ENCODE measurements at regions not wholly inside any gene's neighbourhood (a gene's known extent, or its start where the extent isn't known, plus 50 kb on each side); places are given as distances from the start of the nearest gene placed in this dataset.

DNA sequence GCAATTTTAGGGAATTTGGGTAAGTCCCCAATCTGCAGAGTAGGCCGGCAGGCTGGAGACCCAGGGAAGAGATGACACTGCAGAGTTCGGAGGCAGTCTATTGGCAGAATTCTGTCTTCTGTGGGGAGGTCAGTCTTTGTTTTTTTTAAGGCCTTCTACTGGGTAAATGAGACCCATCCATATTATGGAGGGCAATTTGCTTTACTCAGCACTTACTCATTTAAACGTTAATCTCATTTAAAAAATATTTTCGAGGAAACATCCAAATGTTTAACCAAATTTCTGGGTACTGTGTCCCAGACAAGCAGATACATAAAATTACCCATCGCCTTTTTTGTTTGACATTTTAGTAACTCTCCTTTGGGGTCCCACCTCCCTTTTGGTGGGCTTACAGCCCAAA, 139.5 kb downstream of the IRS1 start:
- Histone ChIP-seq H3K23ac (ENCODE audit: low read length in 2 of 2) (no peak overlapping the region), H3K4me2 (ENCODE audit: low read length, poor library complexity, severe bottlenecking) (no peak overlapping the region), H3K14ac (ENCODE audit: low read length in 2 of 2) (no peak overlapping the region), H3K4ac (ENCODE audit: low read depth in 1 of 2, low read length in 2 of 2) (peak overlapping the region in 1 of 2 experiments; percentile 81), H2BK12ac (ENCODE audit: low read length in 2 of 2) (peak overlapping the region; percentile 91 to 95), H3K27ac (ENCODE audit: low read length, poor library complexity, severe bottlenecking) (peak overlapping the region; percentile 80), H3K36me3 (ENCODE audit: control insufficient read depth in 1 of 2, insufficient read depth in 2 of 2, low read depth in 1 of 2, low read length in 2 of 2) (no peaks in the 10 kb centered on the region), H3K27me3 (ENCODE audit: control insufficient read depth in 1 of 2, insufficient read depth in 1 of 2, low read length in 2 of 2) (no peaks in the 10 kb centered on the region), H2AFZ (ENCODE audit: low read depth, low read length) (no peak overlapping the region), H3K4me3 (ENCODE audit: insufficient read depth in 1 of 2, low read depth in 1 of 2, low read length in 2 of 2) (no peak overlapping the region), H3K9me3 (ENCODE audit: control insufficient read depth, low read length) (no peaks in the 10 kb centered on the region), H2BK120ac (ENCODE audit: low read depth, low read length) (peak overlapping the region; percentile 71), H3K79me1 (replicated peaks; ENCODE audit: low read length, poor library complexity, severe bottlenecking) (no peaks in the 10 kb centered on the region), H3K4me1 (ENCODE audit: control insufficient read depth, insufficient read depth, low read depth, low read length) (peaks cover 13% of the 10 kb centered on the region), H4K91ac (ENCODE audit: low read length) (peak overlapping the region; percentile 73), H2AK5ac (ENCODE audit: low read length, severe bottlenecking) (peak overlapping the region; percentile 78), H3K18ac (ENCODE audit: low read depth in 1 of 2, low read length in 2 of 2) (peak overlapping the region; percentile 40 to 82), H2BK5ac (ENCODE audit: low read depth, low read length, poor library complexity, severe bottlenecking) (peak overlapping the region; percentile 83), H3K9ac (ENCODE audit: low read length) (peak overlapping the region; percentile 62), H2BK15ac (ENCODE audit: low read depth, poor library complexity, severe bottlenecking) (peak overlapping the region; percentile 38), H4K8ac (ENCODE audit: low read length) (peak overlapping the region; percentile 70)
- DNase-seq: no peak
- 90% methylated on average over 3 of the region's 5 CpGs for WGBS

DNA sequence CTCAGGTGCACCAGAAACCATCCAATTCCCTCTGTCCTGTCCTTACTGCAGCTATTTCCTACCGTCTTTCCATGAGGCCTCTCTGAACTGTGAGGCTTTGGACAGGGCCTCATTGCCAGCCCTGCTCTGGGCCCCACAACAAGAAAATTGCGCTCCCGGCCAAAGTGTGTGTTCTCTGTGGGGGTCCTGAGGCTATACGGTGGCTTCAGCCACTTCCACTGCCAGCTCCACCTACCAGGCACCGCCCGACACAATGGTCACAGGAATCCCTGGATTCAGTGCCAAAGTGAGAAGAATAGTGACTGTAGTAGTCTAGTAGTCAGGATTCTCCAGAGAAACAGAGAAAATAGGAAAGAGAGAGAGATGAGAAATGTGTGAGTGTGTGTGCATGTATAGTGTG, 140.2 kb downstream of the IRS1 start:
- peak overlapping the region; percentile 74 to 86 for H3K18ac ChIP-seq (ENCODE audit: low read depth in 1 of 2, low read length in 2 of 2)
- H2AFZ ChIP-seq (ENCODE audit: low read depth, low read length): no peak overlapping the region
- H2BK15ac ChIP-seq (ENCODE audit: low read depth, poor library complexity, severe bottlenecking): no peak overlapping the region
- no peak overlapping the region for H3K4me3 ChIP-seq (ENCODE audit: insufficient read depth in 1 of 2, low read depth in 1 of 2, low read length in 2 of 2)
- no peak overlapping the region for H3K27ac ChIP-seq (ENCODE audit: low read length, poor library complexity, severe bottlenecking)
- H3K23ac ChIP-seq (ENCODE audit: low read length in 2 of 2): no peak overlapping the region
- H2BK12ac ChIP-seq (ENCODE audit: low read length in 2 of 2): peak overlapping the region; percentile 95 to 97
- no peak overlapping the region for H2BK5ac ChIP-seq (ENCODE audit: low read depth, low read length, poor library complexity, severe bottlenecking)
- no peak overlapping the region for H3K9ac ChIP-seq (ENCODE audit: low read length)
- peak overlapping the region; percentile 75 for H2BK120ac ChIP-seq (ENCODE audit: low read depth, low read length)
- H2AK5ac ChIP-seq (ENCODE audit: low read length, severe bottlenecking): peak overlapping the region; percentile 37
- H3K9me3 ChIP-seq (ENCODE audit: control insufficient read depth, low read length): no peaks in the 10 kb centered on the region
- no peaks in the 10 kb centered on the region for H3K27me3 ChIP-seq (ENCODE audit: control insufficient read depth in 1 of 2, insufficient read depth in 1 of 2, low read length in 2 of 2)
- peak overlapping the region; percentile 96 for H4K91ac ChIP-seq (ENCODE audit: low read length)
- H4K8ac ChIP-seq (ENCODE audit: low read length): peak overlapping the region; percentile 16
- H3K4ac ChIP-seq (ENCODE audit: low read depth in 1 of 2, low read length in 2 of 2): peak overlapping the region; percentile 49 to 88
- no peak for DNase-seq
- peaks cover 13% of the 10 kb centered on the region for H3K4me1 ChIP-seq (ENCODE audit: control insufficient read depth, insufficient read depth, low read depth, low read length)
- H3K36me3 ChIP-seq (ENCODE audit: control insufficient read depth in 1 of 2, insufficient read depth in 2 of 2, low read depth in 1 of 2, low read length in 2 of 2): no peaks in the 10 kb centered on the region
- WGBS: 94% methylated on average over 6 of the region's 6 CpGs
- peaks cover 2% of the 10 kb centered on the region for H3K79me1 ChIP-seq (replicated peaks; ENCODE audit: low read length, poor library complexity, severe bottlenecking)
- H3K4me2 ChIP-seq (ENCODE audit: low read length, poor library complexity, severe bottlenecking): no peak overlapping the region
- no peak overlapping the region for H3K14ac ChIP-seq (ENCODE audit: low read length in 2 of 2)

DNA sequence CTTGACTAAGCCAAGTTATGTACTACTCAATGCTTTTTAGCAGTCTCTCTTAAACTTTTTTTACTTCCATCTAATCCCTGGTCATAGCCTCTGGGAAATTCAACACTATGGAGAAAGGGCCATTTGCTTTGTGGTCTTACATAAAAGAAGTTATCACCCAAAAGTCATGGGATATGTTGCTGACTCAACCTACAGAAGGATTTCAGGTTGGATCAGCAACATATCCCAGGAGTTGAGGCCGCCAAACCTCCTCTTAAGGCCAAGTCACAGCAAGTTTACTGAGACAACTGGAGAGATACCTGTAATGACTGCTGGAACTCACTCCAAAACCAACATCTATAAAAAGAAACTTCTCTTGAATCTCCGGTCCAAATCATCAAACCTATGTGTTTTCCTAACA, 141.1 kb downstream of the IRS1 start:
- Histone ChIP-seq H4K8ac (ENCODE audit: low read length) (peak overlapping the region; percentile 20), H3K27me3 (ENCODE audit: control insufficient read depth in 1 of 2, insufficient read depth in 1 of 2, low read length in 2 of 2) (no peaks in the 10 kb centered on the region), H3K23ac (ENCODE audit: low read length in 2 of 2) (no peak overlapping the region), H2AK5ac (ENCODE audit: low read length, severe bottlenecking) (peak overlapping the region; percentile 77), H3K4me1 (ENCODE audit: control insufficient read depth, insufficient read depth, low read depth, low read length) (peaks cover 13% of the 10 kb centered on the region), H3K14ac (ENCODE audit: low read length in 2 of 2) (no peak overlapping the region), H3K18ac (ENCODE audit: low read depth in 1 of 2, low read length in 2 of 2) (peak overlapping the region; percentile 48 to 73), H2BK5ac (ENCODE audit: low read depth, low read length, poor library complexity, severe bottlenecking) (peak overlapping the region; percentile 49), H2BK120ac (ENCODE audit: low read depth, low read length) (no peak overlapping the region), H4K91ac (ENCODE audit: low read length) (no peak overlapping the region), H3K27ac (ENCODE audit: low read length, poor library complexity, severe bottlenecking) (no peak overlapping the region), H2AFZ (ENCODE audit: low read depth, low read length) (no peak overlapping the region), H3K79me1 (replicated peaks; ENCODE audit: low read length, poor library complexity, severe bottlenecking) (peaks cover 2% of the 10 kb centered on the region), H3K4me2 (ENCODE audit: low read length, poor library complexity, severe bottlenecking) (no peak overlapping the region), H2BK15ac (ENCODE audit: low read depth, poor library complexity, severe bottlenecking) (no peak overlapping the region), H3K9ac (ENCODE audit: low read length) (no peak overlapping the region), H3K9me3 (ENCODE audit: control insufficient read depth, low read length) (no peaks in the 10 kb centered on the region), H3K4ac (ENCODE audit: low read depth in 1 of 2, low read length in 2 of 2) (no peak overlapping the region), H2BK12ac (ENCODE audit: low read length in 2 of 2) (peak overlapping the region in 1 of 2 experiments; percentile 56), H3K4me3 (ENCODE audit: insufficient read depth in 1 of 2, low read depth in 1 of 2, low read length in 2 of 2) (no peak overlapping the region), H3K36me3 (ENCODE audit: control insufficient read depth in 1 of 2, insufficient read depth in 2 of 2, low read depth in 1 of 2, low read length in 2 of 2) (no peaks in the 10 kb centered on the region)
- no peak for DNase-seq
- WGBS: 75% methylated on average over 2 of the region's 2 CpGs

DNA sequence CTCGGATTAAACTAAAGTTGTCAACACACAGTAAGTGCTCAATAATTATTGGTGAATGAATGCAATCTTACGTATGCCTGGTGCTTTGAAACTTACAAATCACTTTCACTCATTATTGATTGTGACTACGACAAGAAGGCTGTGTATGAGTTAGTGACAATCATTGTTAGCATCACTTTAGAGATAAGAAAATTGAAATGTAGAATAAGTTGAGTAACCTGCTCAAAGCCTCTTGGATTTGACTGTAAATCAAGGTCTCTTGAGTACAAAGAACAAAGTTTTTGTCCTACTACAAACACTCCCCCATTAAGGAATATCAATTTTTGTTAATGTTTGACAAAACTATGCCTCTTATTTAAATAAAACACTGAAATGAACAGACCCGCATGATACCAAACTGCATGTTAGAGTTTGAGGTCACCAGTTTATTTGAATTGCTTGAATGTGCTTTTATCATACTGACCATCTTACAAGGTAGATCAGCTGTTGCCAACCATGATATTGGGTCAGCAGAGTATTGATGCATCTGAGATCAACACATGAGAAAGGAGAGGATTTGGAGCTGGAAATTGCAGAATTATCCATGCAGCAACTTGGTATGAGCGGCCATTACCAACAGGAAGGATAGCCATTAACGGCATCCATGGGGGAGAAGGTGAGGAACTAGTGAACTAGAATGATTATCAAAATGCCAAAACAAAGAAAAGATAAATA, 142.1 kb downstream of the IRS1 start:
- H3K23ac ChIP-seq (ENCODE audit: low read length in 2 of 2): no peak overlapping the region
- H2AK5ac ChIP-seq (ENCODE audit: low read length, severe bottlenecking): no peak overlapping the region
- no peak overlapping the region for H4K91ac ChIP-seq (ENCODE audit: low read length)
- no peaks in the 10 kb centered on the region for H3K27me3 ChIP-seq (ENCODE audit: control insufficient read depth in 1 of 2, insufficient read depth in 1 of 2, low read length in 2 of 2)
- H3K79me1 ChIP-seq (replicated peaks; ENCODE audit: low read length, poor library complexity, severe bottlenecking): peaks cover 2% of the 10 kb centered on the region
- WGBS: 98% methylated on average over 5 of the region's 6 CpGs
- no peak overlapping the region for H3K18ac ChIP-seq (ENCODE audit: low read depth in 1 of 2, low read length in 2 of 2)
- H2BK5ac ChIP-seq (ENCODE audit: low read depth, low read length, poor library complexity, severe bottlenecking): no peak overlapping the region
- H3K4me1 ChIP-seq (ENCODE audit: control insufficient read depth, insufficient read depth, low read depth, low read length): peaks cover 13% of the 10 kb centered on the region
- no peak overlapping the region for H3K9ac ChIP-seq (ENCODE audit: low read length)
- H3K4me3 ChIP-seq (ENCODE audit: insufficient read depth in 1 of 2, low read depth in 1 of 2, low read length in 2 of 2): no peak overlapping the region
- H4K8ac ChIP-seq (ENCODE audit: low read length): no peak overlapping the region
- no peaks in the 10 kb centered on the region for H3K36me3 ChIP-seq (ENCODE audit: control insufficient read depth in 1 of 2, insufficient read depth in 2 of 2, low read depth in 1 of 2, low read length in 2 of 2)
- no peaks in the 10 kb centered on the region for H3K9me3 ChIP-seq (ENCODE audit: control insufficient read depth, low read length)
- peak overlapping the region; percentile 17 to 92 for H2BK12ac ChIP-seq (ENCODE audit: low read length in 2 of 2)
- no peak overlapping the region for H3K27ac ChIP-seq (ENCODE audit: low read length, poor library complexity, severe bottlenecking)
- H2AFZ ChIP-seq (ENCODE audit: low read depth, low read length): no peak overlapping the region
- no peak for DNase-seq
- H2BK120ac ChIP-seq (ENCODE audit: low read depth, low read length): no peak overlapping the region
- no peak overlapping the region for H2BK15ac ChIP-seq (ENCODE audit: low read depth, poor library complexity, severe bottlenecking)
- H3K14ac ChIP-seq (ENCODE audit: low read length in 2 of 2): no peak overlapping the region
- H3K4me2 ChIP-seq (ENCODE audit: low read length, poor library complexity, severe bottlenecking): no peak overlapping the region
- no peak overlapping the region for H3K4ac ChIP-seq (ENCODE audit: low read depth in 1 of 2, low read length in 2 of 2)

Measured in mesenchymal stem cell (in vitro differentiated cells and primary cell).